Forelimb muscle (tissue), 1 donor: ENCODE measurements at regions not wholly inside any gene's neighbourhood (a gene's known extent, or its start where the extent isn't known, plus 50 kb on each side); places are given as distances from the start of the nearest gene placed in this dataset.

Experiments used
- DNase-seq: peaks from one replicate; pipeline ENCODE4 v3.0.0-alpha.2; 2013; ENCODE audit warnings: low read depth

GRCh38 chr4:19329631-19330030 lies 922.1 kb upstream of the SLIT2 start:
- no peak for DNase-seq

- DNase-seq: no peak
These were observed 922.6 kb upstream of the SLIT2 start for GRCh38 chr4:19329077-19329476.

GRCh38 chr4:19327364-19327763 lies 924.3 kb upstream of the SLIT2 start:
- no peak for DNase-seq

- DNase-seq: no peak
These were observed 927.5 kb upstream of the SLIT2 start for GRCh38 chr4:19324184-19324583.

GRCh38 chr4:19319607-19320006 lies 932.1 kb upstream of the SLIT2 start:
- DNase-seq: no peak

- no peak for DNase-seq
These were observed 934.3 kb upstream of the SLIT2 start for GRCh38 chr4:19317377-19317776.

- no peak for DNase-seq
These were observed 937.6 kb upstream of the SLIT2 start for GRCh38 chr4:19314116-19314515.

GRCh38 chr4:19309378-19309777 lies 942.3 kb upstream of the SLIT2 start:
- DNase-seq: peak; percentile 14

- no peak for DNase-seq
These were observed 947.7 kb upstream of the SLIT2 start for GRCh38 chr4:19304028-19304427.

GRCh38 chr4:19301527-19301926 lies 950.2 kb upstream of the SLIT2 start:
- DNase-seq: no peak

GRCh38 chr4:19300213-19300612 lies 951.5 kb upstream of the SLIT2 start:
- DNase-seq: no peak

GRCh38 chr4:19298998-19299397 lies 952.7 kb upstream of the SLIT2 start:
- no peak for DNase-seq

- no peak for DNase-seq
These were observed 957.9 kb upstream of the SLIT2 start for GRCh38 chr4:19293781-19294180.

- no peak for DNase-seq
These were observed 958.6 kb upstream of the SLIT2 start for GRCh38 chr4:19293080-19293479.

GRCh38 chr4:19286924-19287323 lies 964.8 kb upstream of the SLIT2 start:
- no peak for DNase-seq

- DNase-seq: no peak
These were observed 966.6 kb upstream of the SLIT2 start for GRCh38 chr4:19285146-19285545.

GRCh38 chr4:19278665-19279064 lies 973.0 kb upstream of the SLIT2 start:
- DNase-seq: no peak

GRCh38 chr4:19266566-19266965 lies 985.1 kb upstream of the SLIT2 start:
- no peak for DNase-seq

GRCh38 chr4:19262467-19262866 lies 989.2 kb upstream of the SLIT2 start:
- no peak for DNase-seq

- no peak for DNase-seq
These were observed 991.4 kb upstream of the SLIT2 start for GRCh38 chr4:19260346-19260745.

- DNase-seq: no peak
These were observed 991.8 kb upstream of the SLIT2 start for GRCh38 chr4:19259920-19260319.

GRCh38 chr4:19256823-19257222 lies 994.9 kb upstream of the SLIT2 start:
- no peak for DNase-seq

GRCh38 chr4:19254486-19254885 lies 997.2 kb upstream of the SLIT2 start:
- no peak for DNase-seq

GRCh38 chr4:19248023-19248422 lies 1003.7 kb upstream of the SLIT2 start:
- DNase-seq: no peak

- DNase-seq: no peak
These were observed 1009.8 kb upstream of the SLIT2 start for GRCh38 chr4:19241895-19242294.
